OCI-LY1 (cell line): ENCODE measurements at regions not wholly inside any gene's neighbourhood (a gene's known extent, or its start where the extent isn't known, plus 50 kb on each side); places are given as distances from the start of the nearest gene placed in this dataset.
A peak's percentile ranks its signal among the peaks of the same experiment; 100 is the strongest.

Source experiments
- H2AFZ ChIP-seq: fragments of 200-600 bp; sonication (generic), shearing (Covaris generic); 2 replicates; pipeline ENCODE4 v1.6.0; 2014; ENCODE audit warnings: antibody characterized with exemption, mild to moderate bottlenecking, low read length
- H3F3A ChIP-seq: fragments of 200-600 bp; sonication (generic), shearing (Covaris generic); 2 replicates; pipeline ENCODE4 v1.6.0; 2014; ENCODE audit warnings: mild to moderate bottlenecking, antibody characterized with exemption, low read length, moderate library complexity; ENCODE audit not compliant: insufficient read depth
- H3K27ac ChIP-seq: fragments of 200-600 bp; sonication (generic); 2 replicates; pipeline ENCODE4 v1.5.1; 2014; ENCODE audit warnings: low read length, mixed run types, mild to moderate bottlenecking, low read depth; ENCODE audit not compliant: poor library complexity, severe bottlenecking
- H3K27me3 ChIP-seq: fragments of 200-600 bp; sonication (generic); 2 replicates; pipeline ENCODE4 v1.6.0; 2014; ENCODE audit warnings: antibody characterized with exemption, mild to moderate bottlenecking, low read length, moderate library complexity; ENCODE audit not compliant: insufficient read depth
- H3K36me3 ChIP-seq: fragments of 200-600 bp; sonication (generic); 2 replicates; pipeline ENCODE4 v1.6.1; 2014; ENCODE audit warnings: mild to moderate bottlenecking, antibody characterized with exemption, low read length, moderate library complexity, mixed read lengths; ENCODE audit not compliant: insufficient read depth
- H3K4me1 ChIP-seq: fragments of 200-600 bp; sonication (generic); 2 replicates; pipeline ENCODE4 v1.5.1; 2014; ENCODE audit warnings: mild to moderate bottlenecking, low read length, moderate library complexity; ENCODE audit not compliant: insufficient read depth, severe bottlenecking
- H3K4me2 ChIP-seq: fragments of 200-600 bp; sonication (generic), shearing (Covaris generic); 2 replicates; pipeline ENCODE4 v1.6.1; 2014; ENCODE audit warnings: low read length
- H3K4me3 ChIP-seq: fragments of 200-600 bp; sonication (generic); 2 replicates; pipeline ENCODE4 v1.5.1; 2014; ENCODE audit warnings: low read length, low read depth, mild to moderate bottlenecking, mixed read lengths; ENCODE audit not compliant: poor library complexity, severe bottlenecking
- H3K79me2 ChIP-seq: fragments of 200-600 bp; shearing (Covaris generic); 2 replicates; pipeline ENCODE4 v1.6.1; 2016; ENCODE audit warnings: mixed run types, low read length, mixed read lengths; ENCODE audit not compliant: insufficient read depth
- H3K9ac ChIP-seq: fragments of 200-600 bp; sonication (generic), shearing (Covaris generic); 2 replicates; pipeline ENCODE4 v1.6.1; 2014; ENCODE audit warnings: mild to moderate bottlenecking, low read length, mixed read lengths
- H3K9me2 ChIP-seq: fragments of 200-600 bp; sonication (generic), shearing (Covaris generic); 2 replicates; pipeline ENCODE4 v1.6.1; 2014; ENCODE audit warnings: low read depth, mild to moderate bottlenecking, low read length, mixed read lengths
- H3K9me3 ChIP-seq: fragments of 200-600 bp; shearing (Covaris generic); 2 replicates; pipeline ENCODE4 v1.6.1; 2014; ENCODE audit warnings: low read length, mixed read lengths
- H4K20me1 ChIP-seq: fragments of 200-600 bp; sonication (generic), shearing (Covaris generic); 2 replicates; pipeline ENCODE4 v1.6.0; 2016; ENCODE audit warnings: mild to moderate bottlenecking, low read length; ENCODE audit not compliant: insufficient read depth
- CTCF ChIP-seq: fragments of 200-600 bp; sonication (generic), shearing (Covaris generic); IDR thresholded peaks from 2 replicates; pipeline ENCODE4 v1.5.1; 2017; ENCODE audit warnings: mild to moderate bottlenecking, antibody characterized with exemption, low read length, moderate library complexity, mixed read lengths
- EZH2 ChIP-seq: fragments of 200-600 bp; sonication (generic), shearing (Covaris generic); IDR thresholded peaks from 2 replicates; pipeline ENCODE4 v1.8.0; 2017; ENCODE audit warnings: borderline replicate concordance, mixed run types, mild to moderate bottlenecking, antibody characterized with exemption, low read length, moderate library complexity, mixed read lengths

GRCh38 chr5:124867137-124867704 lies 120.8 kb upstream of the ZNF608 start:
- peak overlapping the region; percentile 18 for H2AFZ ChIP-seq
- no peaks in the 10 kb centered on the region for H3K79me2 ChIP-seq
- no peak overlapping the region for H3K4me3 ChIP-seq
- H3K4me2 ChIP-seq, result no peak overlapping the region
- no peaks in the 10 kb centered on the region for H3F3A ChIP-seq
- H3K27me3 ChIP-seq, result no peaks in the 10 kb centered on the region
- H4K20me1 ChIP-seq, result no peaks in the 10 kb centered on the region
- H3K36me3 ChIP-seq, result no peaks in the 10 kb centered on the region
- no peaks in the 10 kb centered on the region for H3K9me3 ChIP-seq
- no peak overlapping the region for H3K9ac ChIP-seq
- H3K4me1 ChIP-seq, result peaks cover 23% of the 10 kb centered on the region
- no peak overlapping the region for H3K27ac ChIP-seq
- H3K9me2 ChIP-seq, result no peaks in the 10 kb centered on the region
- TF ChIP-seq CTCF (no peak), EZH2 (no peak)

- Histone ChIP-seq H3K36me3 (no peaks in the 10 kb centered on the region), H3K27ac (no peak overlapping the region), H3K9me2 (no peaks in the 10 kb centered on the region), H2AFZ (no peak overlapping the region), H3K9me3 (no peaks in the 10 kb centered on the region), H3K27me3 (no peaks in the 10 kb centered on the region), H3K4me3 (no peak overlapping the region), H3K79me2 (no peaks in the 10 kb centered on the region), H3K4me1 (peaks cover 23% of the 10 kb centered on the region), H3F3A (no peaks in the 10 kb centered on the region), H4K20me1 (no peaks in the 10 kb centered on the region), H3K4me2 (no peak overlapping the region), H3K9ac (no peak overlapping the region)
- TF ChIP-seq EZH2 (no peak), CTCF (no peak)
Measured at GRCh38 chr5:124868676-124869075, 122.2 kb upstream of the ZNF608 start.

- Histone ChIP-seq H3K79me2 (no peaks in the 10 kb centered on the region), H3K27ac (no peak overlapping the region), H4K20me1 (no peaks in the 10 kb centered on the region), H3K36me3 (no peaks in the 10 kb centered on the region), H2AFZ (no peak overlapping the region), H3F3A (no peaks in the 10 kb centered on the region), H3K4me1 (peaks cover 23% of the 10 kb centered on the region), H3K9me2 (no peaks in the 10 kb centered on the region), H3K4me2 (no peak overlapping the region), H3K9me3 (no peaks in the 10 kb centered on the region), H3K9ac (no peak overlapping the region), H3K27me3 (no peaks in the 10 kb centered on the region), H3K4me3 (no peak overlapping the region)
- TF ChIP-seq EZH2 (no peak), CTCF (no peak)
Measured at GRCh38 chr5:124869426-124870033, 123.1 kb upstream of the ZNF608 start.
